Esophagus muscularis mucosa (tissue), 3 donors: ENCODE measurements at regions not wholly inside any gene's neighbourhood (a gene's known extent, or its start where the extent isn't known, plus 50 kb on each side); places are given as distances from the start of the nearest gene placed in this dataset.

Experiments
- EP300 ChIP-seq: sonication (generic); formaldehyde crosslinking; IDR thresholded peaks from one replicate; pipeline ENCODE4 v1.6.1; 2017; ENCODE audit warnings: antibody characterized with exemption
- POLR2AphosphoS5 ChIP-seq, 2 donors: sonication (generic); formaldehyde crosslinking; IDR thresholded peaks; one replicate each; pipeline ENCODE4 v1.6.1; 2017; ENCODE audit warnings: antibody characterized with exemption in 2 of 2

DNA sequence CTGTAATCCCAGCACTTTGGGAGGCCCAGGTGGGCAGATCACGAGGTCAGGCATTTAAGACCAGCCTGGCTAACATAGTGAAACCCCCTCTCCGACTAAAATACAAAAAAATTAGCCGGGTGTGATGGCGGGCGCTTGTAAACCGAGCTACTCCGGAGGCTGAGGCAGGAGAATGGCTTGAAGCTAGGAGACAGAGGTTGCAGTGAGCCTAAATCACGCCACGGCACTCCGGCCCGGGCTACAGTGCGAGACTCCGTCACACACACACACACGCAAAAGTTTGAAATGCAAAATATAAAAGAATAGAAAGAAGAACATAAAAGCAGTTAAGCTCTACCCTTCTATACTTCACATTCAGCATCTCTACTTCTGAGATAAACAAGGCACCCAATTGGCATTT is 1165.9 kb upstream of the CNTN5 start:
- TF ChIP-seq EP300 (no peak), POLR2AphosphoS5 (IDR thresholded peaks at IDR 0.05) (no peak)
